ENCODE measurements at regions not wholly inside any gene's neighbourhood (a gene's known extent, or its start where the extent isn't known, plus 50 kb on each side); places are given as distances from the start of the nearest gene placed in this dataset.

GRCh38 chr11:93067881-93068390 lies 98.5 kb downstream of the MTNR1B start:
- intact Hi-C loops (cut with micrococcal nuclease) = no loop called here
- H3K27ac ChIP-seq (ENCODE audit: low read depth in 1 of 2, low read length in 2 of 2) = no peak overlapping the region
- H3K27ac Mint-ChIP-seq = no peak overlapping the region
- no peaks in the 10 kb centered on the region for H3K27me3 ChIP-seq (ENCODE audit: control insufficient read depth in 2 of 2, insufficient read depth in 2 of 2, low read length in 2 of 2)
- no peaks in the 10 kb centered on the region for H3K79me2 ChIP-seq (ENCODE audit: insufficient read depth, low read length)
- TF ChIP-seq CTCF (IDR thresholded peaks at IDR 0.05) = no peak
- no peaks in the 10 kb centered on the region for H3K9me3 ChIP-seq (replicated peaks in 1 of 2; ENCODE audit: control insufficient read depth in 1 of 2, insufficient read depth in 1 of 2, low read length in 2 of 2)
- H3K4me1 Mint-ChIP-seq = no peaks in the 10 kb centered on the region
- H2AFZ ChIP-seq (ENCODE audit: insufficient read depth, low read depth, low read length, poor library complexity, severe bottlenecking) = no peak overlapping the region
- DNase-seq = no peak
- peaks cover 0 to 2% (median under 1%) of the 10 kb centered on the region in 3 donors for H3K27me3 Mint-ChIP-seq (ENCODE audit: low read depth in 3 of 3)
- no peaks in the 10 kb centered on the region for H3K4me1 ChIP-seq (ENCODE audit: control insufficient read depth in 1 of 2, insufficient read depth in 2 of 2, low read length in 2 of 2)
- H3K4me3 ChIP-seq (replicated peaks in 1 of 3; ENCODE audit: low read depth in 2 of 3, low read length in 3 of 3) = no peak overlapping the region
- no peak overlapping the region for H3K4me3 Mint-ChIP-seq
- H4K20me1 ChIP-seq (ENCODE audit: insufficient read depth, low read length) = no peaks in the 10 kb centered on the region
- no peak overlapping the region for H3K4me2 ChIP-seq (replicated peaks; ENCODE audit: extremely low read depth, low read length, poor library complexity, severe bottlenecking)
- H3K36me3 Mint-ChIP-seq = no peaks in the 10 kb centered on the region
- H3K9me3 Mint-ChIP-seq = peaks cover 2 to 4% (median 2%) of the 10 kb centered on the region in 7 donors
- H3K9ac ChIP-seq (ENCODE audit: insufficient read depth, low read length, poor library complexity, severe bottlenecking) = no peak overlapping the region
- no peaks in the 10 kb centered on the region for H3K36me3 ChIP-seq (replicated peaks in 1 of 2; ENCODE audit: control insufficient read depth in 1 of 2, insufficient read depth in 2 of 2, low read length in 2 of 2)

GRCh38 chr11:93072229-93072914 lies 102.9 kb downstream of the MTNR1B start:
- peaks cover 0 to 2% of the 10 kb centered on the region in 2 donors for H3K27me3 ChIP-seq (ENCODE audit: control insufficient read depth in 2 of 2, insufficient read depth in 2 of 2, low read length in 2 of 2)
- H3K79me2 ChIP-seq (ENCODE audit: insufficient read depth, low read length) = no peaks in the 10 kb centered on the region
- intact Hi-C loops (cut with micrococcal nuclease) = no loop called here
- no peak for DNase-seq
- no peak overlapping the region for H3K9ac ChIP-seq (ENCODE audit: insufficient read depth, low read length, poor library complexity, severe bottlenecking)
- no peaks in the 10 kb centered on the region for H4K20me1 ChIP-seq (ENCODE audit: insufficient read depth, low read length)
- H3K9me3 Mint-ChIP-seq = peaks cover 0 to 3% (median 0%) of the 10 kb centered on the region in 7 donors
- H3K4me1 Mint-ChIP-seq = no peaks in the 10 kb centered on the region
- H2AFZ ChIP-seq (ENCODE audit: insufficient read depth, low read depth, low read length, poor library complexity, severe bottlenecking) = no peak overlapping the region
- H3K27me3 Mint-ChIP-seq (ENCODE audit: low read depth in 3 of 3) = peaks cover 0 to 7% (median 3%) of the 10 kb centered on the region in 3 donors
- WGBS (ENCODE audit: insufficient coverage) = no CpG with 5 or more reads among the region's 1 CpG
- no peak overlapping the region for H3K27ac Mint-ChIP-seq
- no peak overlapping the region for H3K4me2 ChIP-seq (replicated peaks; ENCODE audit: extremely low read depth, low read length, poor library complexity, severe bottlenecking)
- H3K9me3 ChIP-seq (replicated peaks in 1 of 2; ENCODE audit: control insufficient read depth in 1 of 2, insufficient read depth in 1 of 2, low read length in 2 of 2) = no peaks in the 10 kb centered on the region
- no peak overlapping the region for H3K4me3 Mint-ChIP-seq
- no peak overlapping the region for H3K27ac ChIP-seq (ENCODE audit: low read depth in 1 of 2, low read length in 2 of 2)
- H3K36me3 Mint-ChIP-seq = no peaks in the 10 kb centered on the region
- H3K4me1 ChIP-seq (ENCODE audit: control insufficient read depth in 1 of 2, insufficient read depth in 2 of 2, low read length in 2 of 2) = no peaks in the 10 kb centered on the region
- TF ChIP-seq CTCF (IDR thresholded peaks at IDR 0.05) = no peak
- no peak overlapping the region for H3K4me3 ChIP-seq (replicated peaks in 1 of 3; ENCODE audit: low read depth in 2 of 3, low read length in 3 of 3)
- H3K36me3 ChIP-seq (replicated peaks in 1 of 2; ENCODE audit: control insufficient read depth in 1 of 2, insufficient read depth in 2 of 2, low read length in 2 of 2) = no peaks in the 10 kb centered on the region
